Uterus (tissue), 3 donors: ENCODE measurements at regions not wholly inside any gene's neighbourhood (a gene's known extent, or its start where the extent isn't known, plus 50 kb on each side); places are given as distances from the start of the nearest gene placed in this dataset.
"Not testable (repeated sequence)": the region's sequence is repeated elsewhere in the genome, so short reads cannot be mapped to it uniquely, and the experiment has no call there.

Experiments used
- DNase-seq, 2 donors: peaks; one replicate each; pipeline ENCODE4 v3.0.0-alpha.2; 2019 to 2020
- H3K27ac ChIP-seq, 2 donors: fragments of 200-600 bp; sonication (generic); 1 replicate in 1 of 2; 2 replicates in 1 of 2; pipeline ENCODE4 v1.5.1; 2016 to 2018
- H3K27me3 ChIP-seq, 2 donors: fragments of 200-600 bp; sonication (generic); one replicate each; pipeline ENCODE4 v1.5.1; 2018 to 2019; ENCODE audit warnings: control low read depth in 1 of 2
- H3K36me3 ChIP-seq, 2 donors: fragments of 200-600 bp; sonication (generic); one replicate each; pipeline ENCODE4 v1.5.1; 2019; ENCODE audit warnings: control low read depth in 1 of 2
- H3K4me1 ChIP-seq, 2 donors: fragments of 200-600 bp; sonication (generic); one replicate each; pipeline ENCODE4 v1.5.1; 2018 to 2019; ENCODE audit warnings: control low read depth in 1 of 2
- H3K4me3 ChIP-seq, 2 donors: fragments of 200-600 bp; sonication (generic); 1 replicate in 1 of 2; 2 replicates in 1 of 2; pipeline ENCODE4 v1.5.1; 2018 to 2019; ENCODE audit warnings: mild to moderate bottlenecking in 1 of 2
- H3K9me3 ChIP-seq, 2 donors: fragments of 200-600 bp; sonication (generic); one replicate each; pipeline ENCODE4 v1.5.1; 2019; ENCODE audit warnings: control low read depth in 1 of 2
- CTCF ChIP-seq, 4 experiments: fragments of 200-600 bp in 2 of 4; fragments of 450-650 bp in 2 of 4; sonication (generic) in 2 of 4; IDR thresholded peaks; one replicate each; pipeline ENCODE4 v1.5.1; 2016 to 2019; ENCODE audit warnings: antibody characterized with exemption in 4 of 4, mild to moderate bottlenecking in 2 of 4, moderate library complexity in 1 of 4
- POLR2A ChIP-seq, 2 donors: fragments of 450-650 bp; IDR thresholded peaks; one replicate each; pipeline ENCODE4 v1.6.1; 2016; ENCODE audit warnings: antibody characterized with exemption in 2 of 2, mild to moderate bottlenecking in 1 of 2, moderate library complexity in 1 of 2
- intact Hi-C: fragments of 100-400 bp; cut with DNase I; formaldehyde crosslinking; loops from one replicate; pipeline ENCODE4 v1.15.1; 2023; ENCODE audit warnings: low total_unique reads
- donor health status: DM: yes; HTN: yes; CAD: no.

- no peak for DNase-seq
- Histone ChIP-seq H3K27me3 (no peaks in the 10 kb centered on the region), H3K27ac (no peak overlapping the region), H3K4me3 (no peak overlapping the region), H3K36me3 (no peaks in the 10 kb centered on the region), H3K4me1 (no peaks in the 10 kb centered on the region), H3K9me3 (no peaks in the 10 kb centered on the region)
- no peak for TF ChIP-seq POLR2A (IDR thresholded peaks at IDR 0.05)
- no peak for TF ChIP-seq CTCF (IDR thresholded peaks at IDR 0.05)
- intact Hi-C loops: no loop called here
These were observed 153.2 kb upstream of the CNTNAP4 start for GRCh38 chr16:76123966-76124365.

GRCh38 chr16:76125871-76126270, 151.3 kb upstream of the CNTNAP4 start:
- TF ChIP-seq POLR2A (IDR thresholded peaks at IDR 0.05): no peak
- no peak for TF ChIP-seq CTCF (IDR thresholded peaks at IDR 0.05)
- no peaks in the 10 kb centered on the region for H3K9me3 ChIP-seq
- no peak overlapping the region for H3K27ac ChIP-seq
- no peak for DNase-seq
- intact Hi-C loops: no loop called here
- H3K4me3 ChIP-seq: no peak overlapping the region
- no peaks in the 10 kb centered on the region for H3K27me3 ChIP-seq
- H3K36me3 ChIP-seq: no peaks in the 10 kb centered on the region
- no peaks in the 10 kb centered on the region for H3K4me1 ChIP-seq

GRCh38 chr16:76138056-76138455, 139.1 kb upstream of the CNTNAP4 start:
- H3K27me3 ChIP-seq, H3K27ac ChIP-seq, H3K4me3 ChIP-seq, H3K4me1 ChIP-seq, H3K36me3 ChIP-seq, intact Hi-C loops, H3K9me3 ChIP-seq, DNase-seq: not testable (repeated sequence)

GRCh38 chr16:76157629-76158028, 119.6 kb upstream of the CNTNAP4 start:
- Histone ChIP-seq H3K4me1 (no peaks in the 10 kb centered on the region), H3K36me3 (no peaks in the 10 kb centered on the region), H3K27ac (no peak overlapping the region), H3K9me3 (no peaks in the 10 kb centered on the region), H3K27me3 (no peaks in the 10 kb centered on the region), H3K4me3 (no peak overlapping the region)
- DNase-seq: no peak
- no peak for TF ChIP-seq CTCF (IDR thresholded peaks at IDR 0.05)
- no peak for TF ChIP-seq POLR2A (IDR thresholded peaks at IDR 0.05)
- intact Hi-C loops: no loop called here

- TF ChIP-seq POLR2A (IDR thresholded peaks at IDR 0.05) (no peak), CTCF (IDR thresholded peaks at IDR 0.05) (no peak)
- H3K4me3 ChIP-seq: no peak overlapping the region
- H3K27ac ChIP-seq: no peak overlapping the region
- H3K4me1 ChIP-seq: no peaks in the 10 kb centered on the region
- H3K27me3 ChIP-seq: no peaks in the 10 kb centered on the region
- H3K9me3 ChIP-seq: no peaks in the 10 kb centered on the region
- no peaks in the 10 kb centered on the region for H3K36me3 ChIP-seq
- no peak for DNase-seq
- intact Hi-C loops: no loop called here
These were observed 115.2 kb upstream of the CNTNAP4 start for GRCh38 chr16:76162046-76162445.

- TF ChIP-seq CTCF (IDR thresholded peaks at IDR 0.05): no peak
- TF ChIP-seq POLR2A (IDR thresholded peaks at IDR 0.05): no peak
- no peaks in the 10 kb centered on the region for H3K27me3 ChIP-seq
- no peaks in the 10 kb centered on the region for H3K9me3 ChIP-seq
- H3K27ac ChIP-seq: no peak overlapping the region
- no peak overlapping the region for H3K4me3 ChIP-seq
- intact Hi-C loops: no loop called here
- H3K4me1 ChIP-seq: no peaks in the 10 kb centered on the region
- DNase-seq: no peak
- H3K36me3 ChIP-seq: no peaks in the 10 kb centered on the region
These were observed 112.1 kb upstream of the CNTNAP4 start for GRCh38 chr16:76164970-76165558.
